A673 (cell line): ENCODE measurements at regions not wholly inside any gene's neighbourhood (a gene's known extent, or its start where the extent isn't known, plus 50 kb on each side); places are given as distances from the start of the nearest gene placed in this dataset.

Source experiments
- BruUV-seq: library from RNA; stranded (reverse); fragments of 400-500 nt; replicated peaks from 2 replicates; lab custom pipeline; 2021; lab: Mats Ljungman, UMichigan
- CTCF ChIA-PET: fragments of 300-600 bp; sonication (Branson Sonifier 250); formaldehyde crosslinking; loops from one replicate; lab custom pipeline; 2022; ENCODE audit warnings: antibody characterized with exemption; lab: Charles Lee
- POLR2A ChIA-PET: fragments of 300-600 bp; sonication (Branson Sonifier 250); formaldehyde crosslinking; loops from one replicate; lab custom pipeline; 2022; ENCODE audit warnings: antibody characterized with exemption; ENCODE audit not compliant: low non-redundant PET; lab: Charles Lee
- DNase-seq: peaks from one replicate; pipeline ENCODE4 v3.0.0-alpha.2; 2015; ENCODE audit warnings: low spot score
- H3K27ac ChIP-seq: fragments of 200-600 bp; sonication (generic); 2 replicates; pipeline ENCODE4 v1.5.1; 2016; ENCODE audit warnings: mixed run types, low read depth, mild to moderate bottlenecking, mixed read lengths, antibody characterized with exemption, low read length; ENCODE audit not compliant: poor library complexity, severe bottlenecking
- H3K27me3 ChIP-seq: fragments of 200-600 bp; sonication (generic); replicated peaks from 2 replicates; pipeline ENCODE4 v1.6.1; 2017; ENCODE audit warnings: mixed run types, low read depth, mild to moderate bottlenecking, mixed read lengths, antibody characterized with exemption, low read length; ENCODE audit not compliant: insufficient read depth, poor library complexity
- H3K36me3 ChIP-seq: fragments of 200-600 bp; sonication (generic); 2 replicates; pipeline ENCODE4 v1.6.1; 2016; ENCODE audit warnings: mixed run types, mild to moderate bottlenecking, mixed read lengths, antibody characterized with exemption, low read length; ENCODE audit not compliant: insufficient read depth, poor library complexity, severe bottlenecking
- H3K4me1 ChIP-seq: fragments of 200-600 bp; sonication (generic); 2 replicates; pipeline ENCODE4 v1.6.1; 2017; ENCODE audit warnings: mixed run types, mild to moderate bottlenecking, mixed read lengths, antibody characterized with exemption, low read length; ENCODE audit not compliant: insufficient read depth, poor library complexity, severe bottlenecking
- H3K4me3 ChIP-seq: fragments of 200-600 bp; sonication (generic); 2 replicates; pipeline ENCODE4 v1.5.1; 2016; ENCODE audit warnings: low read depth, mixed run types, mild to moderate bottlenecking, mixed read lengths, low read length; ENCODE audit not compliant: poor library complexity, severe bottlenecking
- H3K9me3 ChIP-seq: fragments of 200-600 bp; sonication (generic); 2 replicates; pipeline ENCODE4 v1.6.1; 2016; ENCODE audit warnings: mixed run types, low read depth, mild to moderate bottlenecking, mixed read lengths, antibody characterized with exemption, low read length; ENCODE audit not compliant: poor library complexity, severe bottlenecking
- CTCF ChIP-seq: fragments of 300-800, 200-600 bp; sonication (generic); conservative IDR thresholded peaks from 2 replicates; pipeline ENCODE4 v1.5.1; 2017; ENCODE audit warnings: low read depth, mild to moderate bottlenecking, antibody characterized with exemption, low read length, moderate library complexity, mixed read lengths
- EZH2 ChIP-seq: fragments of 200-600 bp; sonication (generic); IDR thresholded peaks from 2 replicates; pipeline ENCODE4 v1.6.1; 2017; ENCODE audit warnings: borderline replicate concordance, low read depth, mild to moderate bottlenecking, mixed read lengths, antibody characterized with exemption, low read length; ENCODE audit not compliant: poor library complexity, severe bottlenecking
- intact Hi-C: fragments of 100-400 bp; cut with micrococcal nuclease; formaldehyde crosslinking; loops from one replicate; pipeline ENCODE4 v1.10.0; 2022; ENCODE audit not compliant: unreplicated experiment

GRCh38 chr12:115103884-115104883 lies 420.2 kb upstream of the TBX3 start:
- Histone ChIP-seq H3K27me3 (no peaks in the 10 kb centered on the region), H3K27ac (no peak overlapping the region), H3K36me3 (no peaks in the 10 kb centered on the region), H3K4me1 (no peaks in the 10 kb centered on the region), H3K4me3 (no peak overlapping the region), H3K9me3 (peaks cover 9% of the 10 kb centered on the region)
- BruUV-seq, result no TSS peak
- CTCF ChIA-PET, result no interaction called here
- no peak for DNase-seq
- intact Hi-C loops, result no loop called here
- POLR2A ChIA-PET, result no interaction called here
- TF ChIP-seq CTCF (no peak), EZH2 (no peak)

- intact Hi-C loops, result no loop called here
- Histone ChIP-seq H3K4me1 (no peaks in the 10 kb centered on the region), H3K9me3 (peaks cover 11% of the 10 kb centered on the region), H3K27me3 (no peaks in the 10 kb centered on the region), H3K4me3 (no peak overlapping the region), H3K27ac (no peak overlapping the region), H3K36me3 (no peaks in the 10 kb centered on the region)
- DNase-seq, result no peak
- ChIA-PET CTCF (no interaction called here), POLR2A (no interaction called here)
- TF ChIP-seq EZH2 (no peak), CTCF (no peak)
- no TSS peak for BruUV-seq
These were observed 418.5 kb upstream of the TBX3 start for GRCh38 chr12:115102450-115102849.

GRCh38 chr12:115101520-115101919 lies 417.5 kb upstream of the TBX3 start:
- Histone ChIP-seq H3K36me3 (no peaks in the 10 kb centered on the region), H3K9me3 (peaks cover 11% of the 10 kb centered on the region), H3K27me3 (no peaks in the 10 kb centered on the region), H3K27ac (no peak overlapping the region), H3K4me3 (no peak overlapping the region), H3K4me1 (no peaks in the 10 kb centered on the region)
- BruUV-seq, result no TSS peak
- ChIA-PET CTCF (no interaction called here), POLR2A (no interaction called here)
- TF ChIP-seq CTCF, result no peak
- no peak for TF ChIP-seq EZH2
- no peak for DNase-seq
- intact Hi-C loops, result no loop called here
